ENCODE measurements at regions not wholly inside any gene's neighbourhood (a gene's known extent, or its start where the extent isn't known, plus 50 kb on each side); places are given as distances from the start of the nearest gene placed in this dataset.

DNA sequence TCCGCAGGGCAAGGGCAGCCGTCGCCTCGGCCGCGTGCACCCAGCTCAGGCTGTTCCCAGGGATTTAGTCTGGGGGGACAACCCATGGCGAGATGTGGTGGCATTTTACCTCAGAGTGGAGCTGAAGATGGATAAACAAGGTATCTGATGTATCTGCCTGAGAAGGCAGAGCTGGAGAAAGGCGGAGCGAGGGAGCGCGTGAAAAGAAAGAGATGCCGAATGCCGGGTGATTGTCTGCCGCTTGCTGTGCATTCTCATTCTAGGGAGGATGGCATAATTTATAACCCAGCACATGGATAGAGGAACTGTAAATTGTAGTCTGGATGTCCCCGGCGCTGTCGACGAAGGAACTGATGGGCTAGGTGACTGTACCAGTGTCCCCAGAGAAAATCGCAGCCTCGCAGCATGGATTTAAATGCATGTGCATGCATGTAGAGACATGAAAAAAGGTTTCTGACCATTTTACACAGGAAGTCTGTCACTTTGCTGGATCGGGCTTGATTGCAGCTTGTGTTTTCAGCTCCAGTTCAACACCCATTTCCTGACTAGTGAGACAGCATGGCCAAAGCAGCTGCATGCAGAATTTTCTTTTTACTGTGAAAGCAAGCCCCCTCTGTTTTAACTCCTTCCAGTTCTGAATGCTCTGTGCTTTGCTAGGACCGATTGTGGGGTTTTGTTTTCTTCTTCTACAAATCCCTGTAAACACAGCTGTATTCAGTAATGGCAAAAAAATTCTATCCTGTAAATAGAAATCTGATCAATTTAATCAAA is 149.7 kb downstream of the PRL start:
- no peak overlapping the region for H3K27ac ChIP-seq (ENCODE audit: poor library complexity, severe bottlenecking)
- ATAC-seq (ENCODE audit: low read depth) (no peak), DNase-seq (ENCODE audit: low spot score) (no peak)

DNA sequence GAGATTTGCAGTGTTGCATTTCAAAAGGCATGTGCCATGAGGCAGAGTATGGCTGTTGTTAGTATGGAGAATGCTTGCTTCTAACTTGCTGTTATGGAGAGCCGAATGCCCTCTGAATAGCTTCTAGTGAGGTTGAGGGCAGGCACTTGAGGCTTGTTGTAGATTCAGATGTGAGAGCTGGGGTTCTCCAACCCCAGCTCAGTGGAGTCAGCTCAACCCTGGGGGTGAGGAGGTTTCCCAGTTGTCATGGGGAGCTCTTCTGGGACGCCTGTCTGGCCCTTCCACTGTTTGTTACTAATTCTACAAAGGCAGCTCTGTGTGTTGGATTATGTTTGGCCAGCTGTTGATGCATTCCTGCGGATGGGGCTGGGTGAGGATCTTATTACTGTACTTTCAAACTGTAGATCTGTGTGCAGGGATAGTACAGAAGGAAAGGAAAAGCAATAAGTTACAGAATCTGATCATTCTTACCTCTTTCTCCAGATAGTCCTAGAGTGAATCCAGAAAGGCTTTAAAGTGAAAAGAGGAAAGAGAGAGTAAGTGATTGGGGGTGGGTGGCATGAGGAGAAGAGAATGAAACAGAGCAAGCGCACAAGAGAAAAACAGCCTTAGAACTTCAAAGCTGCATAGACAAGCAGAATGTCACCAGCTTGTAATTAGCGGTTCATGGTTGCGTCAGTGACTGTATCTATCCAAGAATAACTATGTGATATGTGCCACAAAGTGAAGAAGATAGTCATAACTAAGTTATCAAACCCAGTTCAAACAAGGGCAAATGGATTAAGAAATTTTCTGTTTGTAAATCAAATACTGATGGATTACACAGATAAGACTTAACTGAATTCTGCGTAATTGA is 148.7 kb downstream of the PRL start:
- no peaks in the 10 kb centered on the region for H3K4me1 ChIP-seq (ENCODE audit: insufficient read depth, poor library complexity, severe bottlenecking)
- no peaks in the 10 kb centered on the region for H3K9me3 ChIP-seq (ENCODE audit: severe bottlenecking)
- H3K36me3 ChIP-seq (ENCODE audit: low read depth), result no peaks in the 10 kb centered on the region
- ATAC-seq (ENCODE audit: low read depth) (peak; percentile 91), DNase-seq (ENCODE audit: low spot score) (no peak)
- H3K4me3 ChIP-seq (ENCODE audit: severe bottlenecking), result no peak overlapping the region
- TF ChIP-seq, protein P1, sequence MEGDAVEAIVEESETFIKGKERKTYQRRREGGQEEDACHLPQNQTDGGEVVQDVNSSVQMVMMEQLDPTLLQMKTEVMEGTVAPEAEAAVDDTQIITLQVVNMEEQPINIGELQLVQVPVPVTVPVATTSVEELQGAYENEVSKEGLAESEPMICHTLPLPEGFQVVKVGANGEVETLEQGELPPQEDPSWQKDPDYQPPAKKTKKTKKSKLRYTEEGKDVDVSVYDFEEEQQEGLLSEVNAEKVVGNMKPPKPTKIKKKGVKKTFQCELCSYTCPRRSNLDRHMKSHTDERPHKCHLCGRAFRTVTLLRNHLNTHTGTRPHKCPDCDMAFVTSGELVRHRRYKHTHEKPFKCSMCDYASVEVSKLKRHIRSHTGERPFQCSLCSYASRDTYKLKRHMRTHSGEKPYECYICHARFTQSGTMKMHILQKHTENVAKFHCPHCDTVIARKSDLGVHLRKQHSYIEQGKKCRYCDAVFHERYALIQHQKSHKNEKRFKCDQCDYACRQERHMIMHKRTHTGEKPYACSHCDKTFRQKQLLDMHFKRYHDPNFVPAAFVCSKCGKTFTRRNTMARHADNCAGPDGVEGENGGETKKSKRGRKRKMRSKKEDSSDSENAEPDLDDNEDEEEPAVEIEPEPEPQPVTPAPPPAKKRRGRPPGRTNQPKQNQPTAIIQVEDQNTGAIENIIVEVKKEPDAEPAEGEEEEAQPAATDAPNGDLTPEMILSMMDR (IDR thresholded peaks at IDR 0.05; ENCODE audit: poor library complexity, severe bottlenecking), result no peak
- no peak overlapping the region for H3K27ac ChIP-seq (ENCODE audit: poor library complexity, severe bottlenecking)
- no peaks in the 10 kb centered on the region for H3K27me3 ChIP-seq (ENCODE audit: insufficient read depth, poor library complexity, severe bottlenecking)

More for the DNA sequence above, 149.7 kb downstream of the PRL start:
- Histone ChIP-seq H3K27me3 (ENCODE audit: insufficient read depth, poor library complexity, severe bottlenecking) (no peaks in the 10 kb centered on the region), H3K9me3 (ENCODE audit: severe bottlenecking) (no peaks in the 10 kb centered on the region), H3K4me3 (ENCODE audit: severe bottlenecking) (no peak overlapping the region), H3K36me3 (ENCODE audit: low read depth) (no peaks in the 10 kb centered on the region), H3K4me1 (ENCODE audit: insufficient read depth, poor library complexity, severe bottlenecking) (no peaks in the 10 kb centered on the region)
- TF ChIP-seq, protein P1 (IDR thresholded peaks at IDR 0.05; ENCODE audit: poor library complexity, severe bottlenecking), result no peak

DNA sequence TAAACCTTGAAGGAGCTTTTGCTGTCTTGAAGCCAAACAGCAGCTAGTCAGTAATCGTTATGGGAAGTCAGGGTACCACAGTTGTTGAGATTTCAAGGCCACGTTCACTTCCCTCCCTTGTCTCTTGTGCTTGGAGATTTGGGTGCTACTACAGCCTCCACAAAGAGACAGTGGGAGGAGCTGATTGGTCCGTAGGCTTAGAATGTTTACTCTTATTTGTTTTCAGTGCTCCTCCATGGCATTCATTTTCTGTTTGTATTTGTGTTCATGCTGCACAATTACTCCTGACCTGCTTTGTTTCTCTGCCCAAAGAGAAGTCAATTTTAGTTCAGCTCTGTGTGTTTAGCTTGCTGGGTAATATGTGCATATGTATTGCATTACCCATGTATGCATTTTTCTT is 147.7 kb downstream of the PRL start:
- Histone ChIP-seq H3K9me3 (ENCODE audit: severe bottlenecking) (no peaks in the 10 kb centered on the region), H3K4me3 (ENCODE audit: severe bottlenecking) (no peak overlapping the region), H3K27me3 (ENCODE audit: insufficient read depth, poor library complexity, severe bottlenecking) (no peaks in the 10 kb centered on the region), H3K4me1 (ENCODE audit: insufficient read depth, poor library complexity, severe bottlenecking) (no peaks in the 10 kb centered on the region), H3K36me3 (ENCODE audit: low read depth) (no peaks in the 10 kb centered on the region), H3K27ac (ENCODE audit: poor library complexity, severe bottlenecking) (no peak overlapping the region)
- TF ChIP-seq, protein P1 (IDR thresholded peaks at IDR 0.05; ENCODE audit: poor library complexity, severe bottlenecking), result no peak
- DNase-seq (ENCODE audit: low spot score) (no peak), ATAC-seq (ENCODE audit: low read depth) (no peak)

DNA sequence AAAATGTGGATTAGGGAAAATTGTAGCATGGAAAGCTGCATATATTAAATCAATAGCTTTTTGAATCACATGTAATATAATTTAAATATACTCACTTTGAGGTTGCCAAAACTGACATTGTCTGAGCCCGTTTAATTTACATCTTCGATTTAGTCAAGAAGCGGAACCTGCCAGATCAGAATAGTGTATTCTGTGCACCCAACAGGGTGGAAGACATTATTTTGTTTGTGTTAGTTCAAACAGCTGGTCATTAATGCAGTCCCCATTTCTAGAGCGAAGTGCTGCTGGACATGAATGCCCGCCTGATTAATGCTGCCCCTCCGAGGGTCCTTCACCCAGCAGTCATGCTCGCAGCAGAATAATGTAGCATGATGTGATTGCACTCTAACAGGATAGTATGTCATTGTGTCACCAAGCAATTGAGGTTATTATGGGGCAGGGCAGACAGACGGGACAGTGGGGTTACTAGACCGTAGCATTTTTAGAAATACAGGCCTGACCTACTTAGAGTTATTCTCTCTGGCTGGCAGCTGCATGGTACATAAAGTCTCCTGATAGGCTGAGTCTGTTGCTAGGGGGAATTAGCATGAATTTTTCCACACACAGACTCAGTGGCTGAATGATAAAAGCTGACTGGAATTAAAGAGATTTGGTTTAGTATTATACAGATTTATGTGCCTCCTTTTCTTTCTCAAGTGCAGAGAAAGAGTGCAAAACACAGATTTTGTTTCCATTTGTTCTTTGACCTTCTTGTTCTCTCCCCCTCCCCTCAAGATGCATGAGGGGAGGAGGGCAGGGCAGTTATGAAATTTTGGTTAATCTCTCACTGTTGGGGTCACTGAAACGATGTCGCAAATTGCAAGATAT is 147.1 kb downstream of the PRL start:
- H3K4me3 ChIP-seq (ENCODE audit: severe bottlenecking), result no peak overlapping the region
- no peak overlapping the region for H3K27ac ChIP-seq (ENCODE audit: poor library complexity, severe bottlenecking)
- H3K36me3 ChIP-seq (ENCODE audit: low read depth), result no peaks in the 10 kb centered on the region
- H3K9me3 ChIP-seq (ENCODE audit: severe bottlenecking), result no peaks in the 10 kb centered on the region
- TF ChIP-seq, protein P1 (IDR thresholded peaks at IDR 0.05; ENCODE audit: poor library complexity, severe bottlenecking), result no peak
- no peak for DNase-seq (ENCODE audit: low spot score)
- ATAC-seq (ENCODE audit: low read depth), result no peak
- no peaks in the 10 kb centered on the region for H3K4me1 ChIP-seq (ENCODE audit: insufficient read depth, poor library complexity, severe bottlenecking)
- no peaks in the 10 kb centered on the region for H3K27me3 ChIP-seq (ENCODE audit: insufficient read depth, poor library complexity, severe bottlenecking)

All from RWPE2 (cell line).